ENCODE measurements at regions not wholly inside any gene's neighbourhood (a gene's known extent, or its start where the extent isn't known, plus 50 kb on each side); places are given as distances from the start of the nearest gene placed in this dataset.

DNA sequence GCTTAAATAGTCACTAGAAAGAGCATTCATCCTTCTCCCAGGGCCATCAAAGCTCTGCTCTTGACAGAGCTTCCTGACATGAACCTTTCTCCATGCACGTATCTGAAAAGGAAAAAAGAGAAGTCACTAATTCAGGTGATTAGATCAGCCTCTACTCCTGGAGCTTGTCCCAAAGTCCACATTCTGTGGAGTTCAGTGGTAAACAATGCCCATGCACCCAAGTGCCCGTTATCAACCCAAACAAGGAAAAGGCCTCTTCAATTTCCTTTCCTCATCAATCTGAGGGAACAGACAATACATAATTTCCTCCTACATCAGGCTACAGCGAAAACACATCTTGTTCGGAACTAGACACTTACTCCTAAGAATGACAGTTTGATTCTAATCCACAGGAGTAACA, 129.2 kb upstream of the PCSK2 start (continued):
- TF ChIP-seq, protein P1, sequence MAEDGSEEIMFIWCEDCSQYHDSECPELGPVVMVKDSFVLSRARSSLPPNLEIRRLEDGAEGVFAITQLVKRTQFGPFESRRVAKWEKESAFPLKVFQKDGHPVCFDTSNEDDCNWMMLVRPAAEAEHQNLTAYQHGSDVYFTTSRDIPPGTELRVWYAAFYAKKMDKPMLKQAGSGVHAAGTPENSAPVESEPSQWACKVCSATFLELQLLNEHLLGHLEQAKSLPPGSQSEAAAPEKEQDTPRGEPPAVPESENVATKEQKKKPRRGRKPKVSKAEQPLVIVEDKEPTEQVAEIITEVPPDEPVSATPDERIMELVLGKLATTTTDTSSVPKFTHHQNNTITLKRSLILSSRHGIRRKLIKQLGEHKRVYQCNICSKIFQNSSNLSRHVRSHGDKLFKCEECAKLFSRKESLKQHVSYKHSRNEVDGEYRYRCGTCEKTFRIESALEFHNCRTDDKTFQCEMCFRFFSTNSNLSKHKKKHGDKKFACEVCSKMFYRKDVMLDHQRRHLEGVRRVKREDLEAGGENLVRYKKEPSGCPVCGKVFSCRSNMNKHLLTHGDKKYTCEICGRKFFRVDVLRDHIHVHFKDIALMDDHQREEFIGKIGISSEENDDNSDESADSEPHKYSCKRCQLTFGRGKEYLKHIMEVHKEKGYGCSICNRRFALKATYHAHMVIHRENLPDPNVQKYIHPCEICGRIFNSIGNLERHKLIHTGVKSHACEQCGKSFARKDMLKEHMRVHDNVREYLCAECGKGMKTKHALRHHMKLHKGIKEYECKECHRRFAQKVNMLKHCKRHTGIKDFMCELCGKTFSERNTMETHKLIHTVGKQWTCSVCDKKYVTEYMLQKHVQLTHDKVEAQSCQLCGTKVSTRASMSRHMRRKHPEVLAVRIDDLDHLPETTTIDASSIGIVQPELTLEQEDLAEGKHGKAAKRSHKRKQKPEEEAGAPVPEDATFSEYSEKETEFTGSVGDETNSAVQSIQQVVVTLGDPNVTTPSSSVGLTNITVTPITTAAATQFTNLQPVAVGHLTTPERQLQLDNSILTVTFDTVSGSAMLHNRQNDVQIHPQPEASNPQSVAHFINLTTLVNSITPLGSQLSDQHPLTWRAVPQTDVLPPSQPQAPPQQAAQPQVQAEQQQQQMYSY (CRISPR knock-in tag; IDR thresholded peaks at IDR 0.05), result no peak
- TF ChIP-seq YBX1 (IDR thresholded peaks at IDR 0.05), result no peak

DNA sequence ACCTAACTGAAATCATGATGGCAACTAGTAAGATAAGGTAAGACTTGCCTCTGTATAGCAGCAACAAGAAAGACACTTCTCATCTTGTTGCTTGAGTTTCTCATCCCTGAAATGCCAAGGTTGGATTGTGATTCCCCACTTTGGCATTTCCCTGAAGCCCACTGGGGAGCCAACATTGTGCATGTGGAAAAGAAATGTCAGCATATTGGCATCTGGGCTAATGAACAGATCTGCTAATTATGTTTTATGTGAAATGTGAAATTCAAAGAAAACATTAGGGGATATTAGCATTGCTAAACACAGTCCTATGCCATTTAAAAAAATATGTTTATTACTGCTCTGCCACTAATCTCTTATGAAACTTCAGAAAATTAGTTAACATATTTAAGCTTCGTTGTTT, 126.3 kb upstream of the PCSK2 start:
- SMC1A ChIA-PET (ENCODE audit: uncharacterized antibody, unreplicated experiment), result no interaction called here
- intact Hi-C loops (cut with micrococcal nuclease; ENCODE audit: unreplicated experiment), result no loop called here
- no peaks in the 10 kb centered on the region for H3K36me3 ChIP-seq (ENCODE audit: control insufficient read depth in 2 of 2, insufficient read depth in 2 of 2, low read length in 1 of 2)
- DNase-seq (ENCODE audit: low read depth, low spot score), result no peak
- TF ChIP-seq ZNF384 (IDR thresholded peaks at IDR 0.05; ENCODE audit: borderline replicate concordance, low read depth, low read length) (no peak), ETV6 (conservative IDR thresholded peaks at IDR 0.05 in 1 of 2, IDR thresholded peaks at IDR 0.05 in 1 of 2; ENCODE audit: borderline replicate concordance in 1 of 2, low read depth in 1 of 2) (no peak)
- no peak overlapping the region for H2AFZ ChIP-seq (ENCODE audit: control insufficient read depth, low read depth, low read length)
- RAD21 ChIA-PET (ENCODE audit: unreplicated experiment), result no interaction called here
- no TSS peak for BruUV-seq (replicated peaks)
- H3K9ac ChIP-seq (ENCODE audit: control insufficient read depth, insufficient read depth, low read length), result no peak overlapping the region
- H3K27ac ChIP-seq (ENCODE audit: control insufficient read depth, insufficient read depth), result no peak overlapping the region
- no peaks in the 10 kb centered on the region for H3K9me3 ChIP-seq (replicated peaks; ENCODE audit: control insufficient read depth, insufficient read depth, low read length)
- H3K4me2 ChIP-seq (ENCODE audit: control insufficient read depth, insufficient read depth), result no peak overlapping the region
- no peaks in the 10 kb centered on the region for H3K27me3 ChIP-seq (replicated peaks in 1 of 2; ENCODE audit: control insufficient read depth in 2 of 2, insufficient read depth in 2 of 2, low read length in 1 of 2)
- no peaks in the 10 kb centered on the region for H3K79me2 ChIP-seq (ENCODE audit: control insufficient read depth, insufficient read depth, low read length)
- in situ Hi-C loops (cut with MboI), result no loop called here
- no peaks in the 10 kb centered on the region for H4K20me1 ChIP-seq (ENCODE audit: control insufficient read depth, insufficient read depth)
- FAIRE-seq, result no peak
- no peaks in the 10 kb centered on the region for H3K4me1 ChIP-seq (ENCODE audit: control insufficient read depth, insufficient read depth, low read length)
- H3K4me3 ChIP-seq, result no peak overlapping the region
- CTCF ChIA-PET, result no interaction called here
- 7% methylated on average over 1 of the region's 1 CpG for WGBS (ENCODE audit: insufficient coverage, insufficient replicate concordance, low lambda C conversion rate, missing lambda C conversion rate)
- POLR2A ChIA-PET, result no interaction called here
- no peak for ATAC-seq
